Hepatic stellate cell (primary cell): ENCODE measurements at regions not wholly inside any gene's neighbourhood (a gene's known extent, or its start where the extent isn't known, plus 50 kb on each side); places are given as distances from the start of the nearest gene placed in this dataset.
A peak's percentile ranks its signal among the peaks of the same experiment; 100 is the strongest.

ENCODE experiments used
- DNase-seq: peaks from one replicate; pipeline ENCODE4 v3.0.0; 2011; ENCODE audit warnings: low spot score

DNA sequence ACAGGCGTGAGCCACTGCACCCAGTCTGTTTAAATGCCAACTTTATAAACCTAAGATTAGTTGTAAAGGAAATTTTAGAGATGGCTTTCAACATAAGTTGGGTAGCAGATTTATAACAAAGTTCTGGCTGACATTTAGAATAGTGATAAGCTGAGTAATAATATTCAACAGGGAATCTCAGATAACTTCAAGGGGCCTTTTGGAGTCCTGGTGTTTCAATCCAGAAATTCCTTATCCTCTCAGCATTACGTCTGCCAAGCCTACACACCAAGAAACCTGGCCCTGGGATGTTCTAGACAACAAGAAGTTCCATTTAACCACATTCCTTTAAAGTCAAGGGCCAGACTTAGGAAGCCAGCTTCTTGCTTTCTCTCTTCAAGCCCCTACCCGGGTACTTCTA is 59.5 kb upstream of the DYRK2 start:
- no peak for DNase-seq

DNA sequence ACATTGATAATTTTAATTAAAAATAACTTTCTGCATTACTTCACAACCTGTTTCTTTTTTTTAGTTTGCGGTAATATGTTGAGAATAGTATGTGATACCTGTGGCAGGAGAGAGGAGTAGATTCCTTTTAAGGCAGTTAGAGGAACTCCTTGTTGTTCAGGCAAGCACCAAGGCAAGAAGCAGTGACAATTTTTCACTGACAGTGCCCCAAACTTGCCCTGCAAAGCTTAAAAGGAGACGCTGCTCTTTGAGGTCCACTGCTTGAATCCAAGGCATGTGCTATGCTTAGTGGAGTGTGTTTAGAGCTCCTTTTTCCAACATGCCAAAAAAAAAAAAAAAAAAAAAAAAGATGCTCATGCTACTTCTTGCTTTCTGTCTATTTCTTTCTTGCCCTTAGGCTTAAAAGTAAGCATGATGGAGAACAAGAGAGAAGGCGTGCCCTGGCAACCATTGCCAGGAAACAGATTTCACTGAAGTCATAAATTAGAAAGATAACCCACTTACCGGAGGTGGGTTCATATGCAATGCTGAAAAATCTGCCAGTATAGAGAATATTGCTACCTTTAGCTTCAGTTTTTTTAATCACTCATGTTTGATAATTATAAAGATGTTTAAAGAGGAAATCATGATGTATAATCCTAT is 58.3 kb upstream of the DYRK2 start:
- DNase-seq: no peak

DNA sequence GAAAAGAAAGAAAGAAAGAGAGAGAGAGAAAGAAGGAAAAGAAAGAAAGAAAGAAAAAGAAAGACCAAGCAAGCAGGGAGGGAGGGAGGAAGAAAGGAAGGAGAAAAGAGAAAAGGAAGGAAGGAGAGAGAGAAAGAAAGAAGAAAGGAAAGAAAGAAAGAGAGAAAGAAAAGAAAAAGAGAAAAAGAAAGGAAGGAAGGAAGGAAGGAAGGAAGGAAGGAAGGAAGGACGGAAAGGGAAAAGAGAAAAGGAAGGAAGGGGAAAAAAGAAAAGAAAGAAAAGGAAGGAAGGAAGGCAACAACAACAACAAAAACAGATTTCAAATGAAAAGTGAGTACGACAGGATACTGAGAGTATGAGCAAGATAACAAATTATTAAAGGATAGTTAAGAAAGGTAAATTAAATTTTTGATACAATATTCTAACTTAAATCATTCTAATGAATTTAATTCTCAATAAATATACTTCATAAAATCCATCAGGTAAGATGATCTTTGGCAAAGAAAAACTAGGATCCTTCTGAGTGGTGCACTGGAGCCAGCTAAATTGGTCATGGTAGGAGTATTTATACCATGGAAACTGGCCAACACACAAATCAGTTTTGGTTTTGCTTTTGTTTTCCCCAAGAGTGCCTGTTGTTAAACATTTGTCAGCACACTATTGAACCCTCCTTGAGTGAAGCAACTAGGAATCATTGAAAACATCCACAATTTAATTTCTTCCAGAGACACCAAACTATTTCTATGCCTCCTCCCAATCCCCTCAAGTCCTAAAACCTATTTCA is 56.1 kb upstream of the DYRK2 start:
- DNase-seq: peak; percentile 4

DNA sequence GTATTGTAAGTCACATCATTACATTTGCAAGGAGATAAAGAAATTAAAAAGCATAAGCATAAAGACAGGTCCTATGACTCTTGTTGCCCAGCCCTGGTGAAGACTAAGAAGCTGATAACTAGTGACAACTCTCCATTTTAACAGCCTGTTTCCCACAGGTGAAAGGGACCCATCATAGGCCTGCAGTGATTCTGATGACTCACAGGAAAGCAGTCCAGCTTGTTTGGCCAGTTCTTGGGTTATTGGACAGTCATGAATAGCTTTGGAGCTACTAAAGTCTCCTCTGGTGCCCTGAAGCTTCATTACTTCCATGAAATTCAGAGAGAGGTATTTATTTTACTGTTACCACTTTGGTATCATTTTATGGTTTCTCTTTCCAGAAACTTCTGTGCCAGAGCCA is 55.5 kb upstream of the DYRK2 start:
- DNase-seq: no peak

DNA sequence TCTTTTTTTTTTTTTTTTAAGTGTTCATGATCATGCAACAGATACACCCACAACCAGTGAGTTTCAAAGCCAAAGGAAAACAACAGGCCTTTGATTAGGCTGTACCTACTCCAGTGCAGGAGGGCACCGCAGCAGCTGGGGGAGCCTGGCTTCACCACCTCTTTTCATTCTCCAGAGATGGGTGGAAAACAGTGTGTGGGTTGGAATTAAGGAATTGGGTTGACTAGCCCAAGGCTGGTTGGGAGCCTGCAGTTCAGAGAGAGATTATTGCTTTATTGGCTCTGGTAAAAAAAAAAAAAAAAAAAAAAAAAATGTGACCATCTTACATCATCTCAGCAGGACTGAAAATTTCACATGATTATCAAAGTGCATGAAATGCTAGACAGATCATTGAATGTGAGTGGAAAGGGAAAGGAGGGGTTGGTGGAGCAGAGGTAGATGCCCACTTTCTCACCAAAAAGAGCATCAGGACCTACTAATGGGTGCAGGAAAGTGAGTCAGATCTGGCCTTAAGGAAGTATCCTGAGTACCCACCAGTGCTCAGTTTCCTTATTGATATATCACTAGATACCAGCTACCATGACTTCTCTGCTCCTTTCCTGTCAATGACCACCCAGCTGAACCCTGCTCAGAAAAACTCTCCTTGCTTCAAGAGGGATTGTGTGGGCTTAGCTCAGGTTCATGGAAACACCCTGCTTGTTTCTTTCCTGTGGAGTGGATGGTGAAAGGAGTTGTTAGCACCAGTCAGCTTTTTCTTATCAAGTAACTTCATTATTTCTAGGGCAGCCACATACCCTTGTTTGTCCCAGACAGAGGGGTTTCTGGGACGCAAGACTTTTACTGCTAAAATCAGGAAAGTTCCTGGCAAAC is 54.8 kb upstream of the DYRK2 start:
- DNase-seq: no peak

DNA sequence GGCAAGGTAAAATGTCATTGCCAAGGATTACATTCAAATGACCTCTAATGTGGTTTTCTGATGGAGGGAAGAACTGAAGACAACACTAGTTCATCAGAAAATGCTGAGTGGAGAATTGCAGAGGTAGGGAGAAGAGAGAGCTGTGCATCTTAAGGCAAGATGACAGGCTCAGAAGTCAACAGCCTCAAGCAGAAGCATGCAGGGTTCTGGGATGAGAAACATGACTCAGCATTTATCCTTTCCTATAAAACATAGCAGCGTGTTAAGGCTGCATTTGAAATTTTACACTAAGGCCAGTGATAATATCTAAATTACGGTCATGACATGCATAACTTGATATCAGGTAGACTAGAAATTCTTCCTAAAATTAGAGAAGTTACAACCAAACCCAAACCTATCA is 53.7 kb upstream of the DYRK2 start:
- DNase-seq: no peak

- DNase-seq: no peak
Observed at GRCh38 chr12:67595365-67595764, 53.2 kb upstream of the DYRK2 start.

DNA sequence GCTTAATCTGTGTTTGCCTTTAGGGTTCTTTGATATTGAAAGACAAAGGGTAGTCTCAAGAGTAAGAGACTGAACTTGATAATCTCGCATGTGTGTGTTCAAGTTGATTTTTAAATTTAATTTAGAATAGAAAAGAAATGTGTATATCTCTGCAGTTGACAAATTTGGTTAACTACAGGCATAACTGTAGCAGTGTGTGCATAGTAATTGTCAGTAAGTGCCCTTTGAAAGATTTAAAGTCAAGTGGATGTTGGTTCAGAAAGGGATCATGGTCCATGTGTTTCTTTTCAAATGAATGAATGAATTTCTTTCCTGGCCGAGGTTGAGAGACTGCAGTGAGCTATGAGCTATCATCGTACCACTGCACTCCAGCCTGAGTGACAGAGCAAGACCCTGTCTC is 49.9 kb upstream of the DYRK2 start:
- DNase-seq: no peak
